PC-3 (cell line): ENCODE measurements at regions not wholly inside any gene's neighbourhood (a gene's known extent, or its start where the extent isn't known, plus 50 kb on each side); places are given as distances from the start of the nearest gene placed in this dataset.
"Not testable (repeated sequence)": the region's sequence is repeated elsewhere in the genome, so short reads cannot be mapped to it uniquely, and the experiment has no call there.

Experiments
- ATAC-seq: fragments of 200-7000 bp; cut with Tn5 transposase; 2 replicates; pipeline ENCODE4 v1.9.1; 2020; ENCODE audit warnings: mild to moderate bottlenecking, moderate library complexity
- BruUV-seq: library from RNA; stranded (reverse); fragments of 400-500 nt; replicated peaks from 2 replicates; lab custom pipeline; 2021; lab: Mats Ljungman, UMichigan
- CTCF ChIA-PET: fragments of 300-600 bp; sonication (Branson Sonifier 250); formaldehyde crosslinking; loops from one replicate; lab custom pipeline; 2022; ENCODE audit warnings: antibody characterized with exemption; lab: Charles Lee
- POLR2A ChIA-PET: fragments of 300-600 bp; sonication (Branson Sonifier 250); formaldehyde crosslinking; loops from one replicate; lab custom pipeline; 2022; ENCODE audit warnings: antibody characterized with exemption; ENCODE audit not compliant: unreplicated experiment; lab: Charles Lee
- DNase-seq: peaks from one replicate; pipeline ENCODE4 v3.0.0-alpha.2; 2015
- H2AFZ ChIP-seq: fragments of 300-600 bp; sonication (generic); 2 replicates; pipeline ENCODE4 v1.6.0; 2016; ENCODE audit warnings: antibody characterized with exemption, low read length
- H3F3A ChIP-seq: fragments of 300-600 bp; sonication (generic); one replicate; pipeline ENCODE4 v1.6.0; 2017; ENCODE audit warnings: antibody characterized with exemption, low read length, control low read depth, mild to moderate bottlenecking; ENCODE audit not compliant: unreplicated experiment
- H3K27ac ChIP-seq: fragments of 300-600 bp; sonication (generic); 2 replicates; pipeline ENCODE4 v1.5.1; 2016; ENCODE audit warnings: mild to moderate bottlenecking, low read length
- H3K27me3 ChIP-seq: fragments of 300-600 bp; sonication (generic); 2 replicates; pipeline ENCODE4 v1.6.1; 2016; ENCODE audit warnings: low read length, mixed read lengths
- H3K36me3 ChIP-seq: fragments of 300-600 bp; sonication (generic); 2 replicates; pipeline ENCODE4 v1.6.1; 2016; ENCODE audit warnings: low read depth, mixed run types, low read length, mixed read lengths
- H3K4me1 ChIP-seq: fragments of 300-600 bp; sonication (generic); 2 replicates; pipeline ENCODE4 v1.5.1; 2016; ENCODE audit warnings: low read length; ENCODE audit not compliant: insufficient read depth
- H3K4me2 ChIP-seq: fragments of 300-600 bp; sonication (generic); 2 replicates; pipeline ENCODE4 v1.6.0; 2016; ENCODE audit warnings: low read length
- H3K4me3 ChIP-seq: fragments of 300-600 bp; sonication (generic); 2 replicates; pipeline ENCODE4 v1.5.1; 2016; ENCODE audit warnings: mild to moderate bottlenecking, low read length, mixed read lengths
- H3K79me2 ChIP-seq: fragments of 300-600 bp; sonication (generic); 2 replicates; pipeline ENCODE4 v1.6.1; 2017; ENCODE audit warnings: low read length, mixed read lengths
- H3K9ac ChIP-seq: fragments of 300-600 bp; sonication (generic); 2 replicates; pipeline ENCODE4 v1.6.0; 2016; ENCODE audit warnings: mild to moderate bottlenecking, low read length
- H3K9me2 ChIP-seq: fragments of 300-600 bp; sonication (generic); replicated peaks from 2 replicates; pipeline ENCODE4 v1.6.1; 2016; ENCODE audit warnings: mixed run types, low read length, mixed read lengths
- H3K9me3 ChIP-seq: fragments of 300-600 bp; sonication (generic); 2 replicates; pipeline ENCODE4 v1.6.1; 2016; ENCODE audit warnings: low read length, mixed read lengths
- H4K20me1 ChIP-seq: fragments of 300-600 bp; sonication (generic); 2 replicates; pipeline ENCODE4 v1.6.1; 2016; ENCODE audit warnings: low read length, mixed read lengths
- EZH2 ChIP-seq: fragments of 300-600 bp; sonication (generic); IDR thresholded peaks from one replicate; pipeline ENCODE4 v1.6.1; 2017; ENCODE audit warnings: antibody characterized with exemption, mild to moderate bottlenecking, low read length; ENCODE audit not compliant: unreplicated experiment
- EZH2phosphoT487 ChIP-seq: fragments of 300-600 bp; sonication (generic); IDR thresholded peaks from 2 replicates; pipeline ENCODE4 v1.6.1; 2018; ENCODE audit warnings: mild to moderate bottlenecking, antibody characterized with exemption, low read length, borderline replicate concordance
- intact Hi-C: fragments of 100-400 bp; cut with micrococcal nuclease; formaldehyde crosslinking; loops from 2 replicates; pipeline ENCODE4 v1.9.0; 2023
- TF ChIP-seq, protein P1 (sequence below): fragments of 300-600 bp; sonication (generic); conservative IDR thresholded peaks from 2 replicates; pipeline ENCODE4 v1.5.1; 2017; ENCODE audit warnings: antibody characterized with exemption, low read depth, mild to moderate bottlenecking, low read length

DNA sequence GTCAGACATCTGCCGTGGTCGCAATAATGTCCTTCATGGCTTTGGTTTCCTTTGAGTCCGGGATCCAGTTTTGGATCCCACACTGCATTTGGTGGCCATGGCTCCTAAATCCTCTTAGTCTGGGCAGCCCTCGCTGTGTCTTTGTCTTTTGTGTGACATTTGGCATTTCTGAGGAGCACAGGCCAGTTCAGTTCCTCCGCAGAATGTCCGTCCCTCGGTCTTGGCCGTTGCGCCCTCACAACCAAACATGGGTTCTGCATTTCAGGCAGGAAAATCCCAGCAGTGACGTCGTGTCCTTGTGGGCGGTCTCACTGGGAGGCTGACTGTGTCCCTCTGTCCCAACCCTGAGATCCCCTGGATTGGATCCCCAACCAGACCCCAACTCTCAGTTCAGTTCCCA is 172.9 kb upstream of the PPP1R26 start:
- Histone ChIP-seq H3K4me3 (no peak overlapping the region), H3K4me1 (no peaks in the 10 kb centered on the region), H3K9me2 (no peaks in the 10 kb centered on the region), H3K27ac (no peak overlapping the region), H3K79me2 (no peaks in the 10 kb centered on the region), H3K9me3 (no peaks in the 10 kb centered on the region), H3K9ac (no peak overlapping the region), H3K27me3 (peaks cover 70% of the 10 kb centered on the region), H3K4me2 (no peak overlapping the region), H4K20me1 (no peaks in the 10 kb centered on the region), H3F3A (no peaks in the 10 kb centered on the region), H2AFZ (no peak overlapping the region), H3K36me3 (no peaks in the 10 kb centered on the region)
- CTCF ChIA-PET: no interaction called here
- POLR2A ChIA-PET: no interaction called here
- no peak for DNase-seq
- no TSS peak for BruUV-seq
- TF ChIP-seq EZH2phosphoT487: no peak
- TF ChIP-seq, protein P1, sequence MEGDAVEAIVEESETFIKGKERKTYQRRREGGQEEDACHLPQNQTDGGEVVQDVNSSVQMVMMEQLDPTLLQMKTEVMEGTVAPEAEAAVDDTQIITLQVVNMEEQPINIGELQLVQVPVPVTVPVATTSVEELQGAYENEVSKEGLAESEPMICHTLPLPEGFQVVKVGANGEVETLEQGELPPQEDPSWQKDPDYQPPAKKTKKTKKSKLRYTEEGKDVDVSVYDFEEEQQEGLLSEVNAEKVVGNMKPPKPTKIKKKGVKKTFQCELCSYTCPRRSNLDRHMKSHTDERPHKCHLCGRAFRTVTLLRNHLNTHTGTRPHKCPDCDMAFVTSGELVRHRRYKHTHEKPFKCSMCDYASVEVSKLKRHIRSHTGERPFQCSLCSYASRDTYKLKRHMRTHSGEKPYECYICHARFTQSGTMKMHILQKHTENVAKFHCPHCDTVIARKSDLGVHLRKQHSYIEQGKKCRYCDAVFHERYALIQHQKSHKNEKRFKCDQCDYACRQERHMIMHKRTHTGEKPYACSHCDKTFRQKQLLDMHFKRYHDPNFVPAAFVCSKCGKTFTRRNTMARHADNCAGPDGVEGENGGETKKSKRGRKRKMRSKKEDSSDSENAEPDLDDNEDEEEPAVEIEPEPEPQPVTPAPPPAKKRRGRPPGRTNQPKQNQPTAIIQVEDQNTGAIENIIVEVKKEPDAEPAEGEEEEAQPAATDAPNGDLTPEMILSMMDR: no peak
- no peak for TF ChIP-seq EZH2
- intact Hi-C loops: no loop called here
- ATAC-seq: no peak

DNA sequence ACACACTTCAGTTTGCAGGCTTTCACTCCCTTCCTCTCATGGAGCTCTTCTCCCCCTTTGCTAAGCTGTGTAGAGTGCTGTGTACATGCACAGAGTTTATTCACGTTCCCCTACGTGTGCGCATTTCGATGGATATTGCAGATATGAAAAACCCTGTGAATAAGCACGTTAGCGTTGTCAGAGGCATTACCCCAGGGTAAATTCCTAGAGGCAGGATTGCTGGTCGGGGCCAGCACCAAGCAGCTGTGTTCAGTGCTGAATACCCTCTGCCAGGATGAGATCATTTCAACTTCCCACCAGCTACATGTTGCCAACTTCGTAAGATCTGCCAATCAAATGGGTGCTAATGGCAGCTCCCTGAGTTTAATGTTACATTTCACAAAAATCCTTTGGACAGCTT is 172.3 kb upstream of the PPP1R26 start:
- no peak overlapping the region for H3K4me3 ChIP-seq
- no peak overlapping the region for H2AFZ ChIP-seq
- no peaks in the 10 kb centered on the region for H3K36me3 ChIP-seq
- no peak overlapping the region for H3K4me2 ChIP-seq
- H3K27ac ChIP-seq: no peak overlapping the region
- no peaks in the 10 kb centered on the region for H4K20me1 ChIP-seq
- no peak overlapping the region for H3K9ac ChIP-seq
- BruUV-seq: no TSS peak
- DNase-seq (no peak), ATAC-seq (no peak)
- TF ChIP-seq EZH2phosphoT487 (no peak), EZH2 (no peak)
- TF ChIP-seq, protein P1: no peak
- H3K9me2 ChIP-seq: no peaks in the 10 kb centered on the region
- ChIA-PET CTCF (no interaction called here), POLR2A (no interaction called here)
- H3K27me3 ChIP-seq: peaks cover 64% of the 10 kb centered on the region
- intact Hi-C loops: no loop called here
- no peaks in the 10 kb centered on the region for H3K4me1 ChIP-seq
- H3F3A ChIP-seq: no peaks in the 10 kb centered on the region
- H3K9me3 ChIP-seq: no peaks in the 10 kb centered on the region
- H3K79me2 ChIP-seq: no peaks in the 10 kb centered on the region

DNA sequence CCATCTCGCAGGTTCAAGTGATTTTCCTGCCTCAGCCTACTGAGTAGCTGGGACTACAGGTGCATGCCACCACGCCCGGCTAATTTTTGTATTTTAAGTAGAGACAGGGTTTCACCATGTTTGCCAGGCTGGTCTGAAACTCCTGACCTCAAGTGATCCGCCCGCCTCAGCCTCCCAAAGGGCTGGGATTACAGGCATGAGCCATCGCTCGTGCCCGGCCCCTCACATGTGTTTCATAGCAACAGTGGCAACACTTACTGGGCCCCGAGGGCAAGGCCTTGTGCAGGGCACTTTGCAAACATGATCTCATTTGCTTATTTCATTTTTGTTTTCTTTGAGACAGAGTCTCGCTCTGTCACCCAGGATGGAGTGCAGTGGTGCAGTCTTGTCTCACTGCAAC is 171.7 kb upstream of the PPP1R26 start:
- CTCF ChIA-PET, H3K4me3 ChIP-seq, H3K79me2 ChIP-seq, BruUV-seq, H3K4me2 ChIP-seq, POLR2A ChIA-PET, H3F3A ChIP-seq, H3K9me3 ChIP-seq, DNase-seq, H3K9ac ChIP-seq, H3K9me2 ChIP-seq, H2AFZ ChIP-seq, H3K4me1 ChIP-seq, H4K20me1 ChIP-seq, H3K27ac ChIP-seq, H3K36me3 ChIP-seq, ATAC-seq, intact Hi-C loops: not testable (repeated sequence)
- peaks cover 58% of the 10 kb centered on the region for H3K27me3 ChIP-seq
